GM12872 (cell line): ENCODE measurements at regions not wholly inside any gene's neighbourhood (a gene's known extent, or its start where the extent isn't known, plus 50 kb on each side); places are given as distances from the start of the nearest gene placed in this dataset.

Experiments
- TF ChIP-seq, protein P1 (sequence below): IDR thresholded peaks from 3 replicates; pipeline ENCODE4 v1.5.1; 2011; ENCODE audit warnings: low read depth, mild to moderate bottlenecking, low read length, moderate library complexity; ENCODE audit not compliant: insufficient read depth

DNA sequence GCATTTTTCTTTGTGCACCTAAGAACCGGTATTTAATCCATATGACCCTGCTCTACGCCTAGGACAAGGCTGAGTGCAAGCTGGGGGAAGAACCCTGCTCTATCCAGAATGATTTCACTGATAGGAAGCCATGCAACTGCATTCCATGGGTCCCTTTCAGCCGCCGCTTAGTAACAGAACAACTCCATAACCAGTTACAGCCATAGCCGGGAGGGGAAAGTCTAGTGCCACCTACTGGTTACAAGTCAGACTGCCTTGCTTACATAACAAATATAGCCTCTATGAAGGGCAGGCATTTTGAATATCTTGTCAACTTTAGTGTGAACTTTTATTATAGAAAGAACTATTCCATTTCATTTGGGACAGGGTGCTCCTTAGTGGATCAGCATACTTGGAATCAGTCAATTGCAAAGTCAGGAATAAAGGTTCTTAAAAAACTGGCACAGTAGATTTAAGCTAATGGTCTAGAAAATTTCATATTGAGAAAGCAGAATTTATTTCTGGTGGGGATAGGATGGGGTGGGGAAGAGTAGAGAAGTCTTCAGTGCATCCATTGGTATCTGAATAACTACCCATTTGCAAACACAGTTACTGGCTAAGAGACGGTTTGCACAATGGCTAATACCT is 521.7 kb downstream of the ADRA2A start:
- TF ChIP-seq, protein P1, sequence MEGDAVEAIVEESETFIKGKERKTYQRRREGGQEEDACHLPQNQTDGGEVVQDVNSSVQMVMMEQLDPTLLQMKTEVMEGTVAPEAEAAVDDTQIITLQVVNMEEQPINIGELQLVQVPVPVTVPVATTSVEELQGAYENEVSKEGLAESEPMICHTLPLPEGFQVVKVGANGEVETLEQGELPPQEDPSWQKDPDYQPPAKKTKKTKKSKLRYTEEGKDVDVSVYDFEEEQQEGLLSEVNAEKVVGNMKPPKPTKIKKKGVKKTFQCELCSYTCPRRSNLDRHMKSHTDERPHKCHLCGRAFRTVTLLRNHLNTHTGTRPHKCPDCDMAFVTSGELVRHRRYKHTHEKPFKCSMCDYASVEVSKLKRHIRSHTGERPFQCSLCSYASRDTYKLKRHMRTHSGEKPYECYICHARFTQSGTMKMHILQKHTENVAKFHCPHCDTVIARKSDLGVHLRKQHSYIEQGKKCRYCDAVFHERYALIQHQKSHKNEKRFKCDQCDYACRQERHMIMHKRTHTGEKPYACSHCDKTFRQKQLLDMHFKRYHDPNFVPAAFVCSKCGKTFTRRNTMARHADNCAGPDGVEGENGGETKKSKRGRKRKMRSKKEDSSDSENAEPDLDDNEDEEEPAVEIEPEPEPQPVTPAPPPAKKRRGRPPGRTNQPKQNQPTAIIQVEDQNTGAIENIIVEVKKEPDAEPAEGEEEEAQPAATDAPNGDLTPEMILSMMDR, result peak; percentile 84

DNA sequence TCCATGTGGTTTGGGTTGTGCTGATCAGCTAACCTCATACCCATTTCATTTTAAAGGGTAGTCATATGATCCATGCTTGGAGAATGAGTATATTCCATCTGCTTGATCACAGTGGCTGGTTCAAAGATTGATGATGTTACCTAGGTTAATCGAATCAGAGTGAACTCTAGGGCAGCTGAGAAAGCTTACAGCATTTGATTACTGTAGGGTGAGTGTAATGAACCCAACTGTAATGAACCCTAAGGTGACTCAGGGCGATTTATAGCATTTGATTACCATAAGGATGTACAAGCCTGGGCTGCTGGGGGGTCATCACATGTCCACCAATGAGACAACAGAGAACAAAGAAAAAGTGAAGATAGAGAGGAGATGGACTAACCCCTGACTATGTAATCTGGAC is 523.1 kb downstream of the ADRA2A start:
- TF ChIP-seq, protein P1, result no peak

DNA sequence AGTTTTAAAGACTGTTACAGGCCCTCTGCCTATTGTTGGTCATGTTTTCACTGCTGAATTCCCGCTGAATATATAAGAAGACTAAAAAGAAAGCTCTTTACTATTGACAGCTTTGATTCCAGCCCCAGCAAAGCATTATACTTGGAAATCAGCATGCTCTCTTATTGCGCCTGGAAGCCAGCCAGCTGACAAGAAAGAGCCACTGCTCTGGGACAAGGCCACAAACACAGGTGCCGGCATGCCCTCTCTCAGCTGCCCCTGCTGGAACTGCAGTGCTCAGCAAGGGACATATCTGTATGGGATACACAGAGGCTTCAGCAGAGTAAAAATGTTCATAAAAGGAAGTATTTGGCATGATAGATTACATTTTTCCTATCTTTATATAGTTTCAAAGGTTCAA is 523.9 kb downstream of the ADRA2A start:
- TF ChIP-seq, protein P1, result no peak

DNA sequence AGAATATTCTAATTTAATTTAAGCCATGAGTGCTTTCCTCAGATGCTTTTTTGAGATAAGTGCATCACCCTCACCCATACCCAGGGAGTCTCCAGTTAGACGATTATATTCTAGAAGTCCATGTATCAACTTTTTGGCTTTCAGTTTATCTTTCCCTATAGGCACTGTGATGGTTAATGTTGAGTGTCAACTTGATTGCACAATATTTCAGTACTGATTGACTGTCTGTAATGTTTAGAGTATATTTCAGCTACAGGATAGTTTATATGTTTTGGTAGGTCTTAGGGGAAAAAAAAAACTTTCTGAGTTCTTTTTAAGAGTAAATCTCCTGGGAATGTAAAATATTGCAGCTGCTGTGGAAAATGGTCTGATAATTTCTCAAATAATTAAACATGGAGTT is 535.4 kb downstream of the ADRA2A start:
- TF ChIP-seq, protein P1, result no peak

DNA sequence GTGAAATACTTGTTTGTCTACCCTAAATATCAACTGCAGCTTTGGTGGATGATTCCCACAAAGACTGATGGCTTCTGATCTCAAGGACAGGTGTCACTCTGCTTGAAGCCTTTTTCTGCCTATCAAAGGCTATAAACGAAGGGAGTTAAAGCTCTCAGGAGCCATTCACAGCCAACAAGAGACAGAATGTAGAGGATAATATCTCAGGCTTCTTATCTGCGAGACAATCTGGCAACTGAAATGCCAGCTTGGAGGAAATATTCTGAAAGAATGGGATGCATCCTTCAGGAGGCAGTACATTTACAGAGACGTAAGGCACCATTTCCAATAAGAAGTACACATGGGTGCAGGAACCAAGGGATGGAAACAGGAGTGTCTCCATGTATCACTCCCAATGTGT is 549.4 kb downstream of the GPAM start:
- TF ChIP-seq, protein P1, result no peak

DNA sequence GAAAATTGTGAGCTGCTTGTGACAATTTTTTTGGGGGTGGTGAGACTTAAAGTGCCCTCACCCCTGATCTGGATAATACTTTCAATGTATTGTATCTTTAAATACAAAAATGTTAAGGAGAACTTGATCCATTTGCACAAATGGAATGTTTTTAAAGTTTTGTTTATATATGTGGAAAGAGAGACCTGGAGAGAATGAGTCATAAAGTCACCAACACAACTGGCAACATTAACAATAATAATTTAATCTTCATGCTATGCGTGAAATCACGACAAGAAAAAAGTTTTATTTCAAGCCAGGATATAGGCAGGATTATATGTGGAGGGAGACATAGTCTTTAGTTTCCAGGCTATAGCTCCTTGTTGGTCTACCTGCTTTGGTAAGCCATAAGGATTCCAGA is 537.5 kb downstream of the GPAM start:
- TF ChIP-seq, protein P1, result no peak

DNA sequence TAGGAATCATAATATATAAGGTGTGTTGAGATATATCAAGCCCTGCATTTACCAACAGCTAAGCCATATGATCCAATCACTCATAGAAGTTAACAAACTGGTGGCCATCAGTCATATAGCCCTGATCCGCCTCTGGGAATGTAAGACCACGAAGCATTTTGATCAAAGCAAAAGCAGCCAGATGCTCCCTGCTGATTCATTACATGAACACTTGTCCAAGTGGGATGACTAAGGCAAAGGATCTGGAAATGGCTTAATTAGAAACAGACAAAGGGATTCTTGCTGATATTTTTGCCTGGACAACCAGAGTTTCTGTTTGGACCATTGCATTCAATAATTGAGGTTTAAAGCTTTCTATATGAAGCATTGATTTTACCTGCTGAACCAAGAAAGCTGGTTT is 535.5 kb downstream of the GPAM start:
- TF ChIP-seq, protein P1, result no peak

DNA sequence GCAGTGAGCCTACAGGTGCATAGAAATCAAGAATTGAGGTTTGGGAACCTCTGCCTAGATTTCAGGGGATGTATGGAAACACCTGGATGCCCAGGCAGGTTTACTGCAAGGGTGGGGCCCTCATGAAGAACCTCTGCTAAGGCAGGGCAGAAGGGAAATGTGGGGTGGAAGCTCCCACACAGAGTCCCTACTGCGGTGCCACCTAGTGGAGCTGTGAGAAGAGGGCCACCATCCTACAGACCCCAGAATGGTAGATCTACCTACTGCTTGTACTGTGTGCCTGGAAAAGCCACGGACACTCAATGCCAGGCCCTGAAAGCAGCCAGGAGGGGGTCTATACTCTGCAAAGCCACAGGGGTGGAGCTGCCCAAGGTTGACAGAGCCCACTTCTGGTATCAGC is 533.5 kb downstream of the GPAM start:
- TF ChIP-seq, protein P1, result peak; percentile 28; the same call in 1 of the 3 replicates
